ENCODE measurements at regions not wholly inside any gene's neighbourhood (a gene's known extent, or its start where the extent isn't known, plus 50 kb on each side); places are given as distances from the start of the nearest gene placed in this dataset.
"Not testable (repeated sequence)": the region's sequence is repeated elsewhere in the genome, so short reads cannot be mapped to it uniquely, and the experiment has no call there.

DNA sequence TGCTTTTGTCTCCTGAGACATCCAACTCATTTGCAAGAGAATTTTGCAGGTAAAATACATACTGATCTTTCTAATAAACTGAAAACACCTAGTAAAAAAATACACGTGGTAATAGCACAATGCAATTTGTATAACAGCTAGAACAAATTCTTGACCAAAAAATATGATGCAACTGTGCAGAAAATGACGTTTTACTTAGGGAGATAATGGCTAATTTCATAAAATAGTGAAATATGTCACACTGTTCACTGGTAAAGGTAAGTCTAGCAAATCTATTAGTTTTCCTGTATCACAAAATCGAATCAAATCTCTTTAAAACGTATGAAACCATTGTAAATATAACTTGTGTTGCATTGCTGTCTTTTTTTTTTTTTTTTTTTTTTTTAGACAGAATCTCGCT is 130.0 kb downstream of the VPREB1 start:
- no peak for TF ChIP-seq CTCF (IDR thresholded peaks at IDR 0.05; ENCODE audit: low read depth, low read length)
- H3K4me3 ChIP-seq (ENCODE audit: low read depth, low read length) = no peak overlapping the region
- in situ Hi-C loops (cut with HindIII; ENCODE audit: low sequenced_read_pairs) = no loop called here
- DNase-seq (ENCODE audit: low read depth, low spot score) = no peak

GRCh38 chr22:22375576-22376351 is 131.2 kb downstream of the VPREB1 start:
- in situ Hi-C loops (cut with HindIII; ENCODE audit: low sequenced_read_pairs) = no loop called here
- TF ChIP-seq CTCF (IDR thresholded peaks at IDR 0.05; ENCODE audit: low read depth, low read length) = no peak

GRCh38 chr22:22376352-22376706 is 131.7 kb downstream of the VPREB1 start:
- TF ChIP-seq CTCF (IDR thresholded peaks at IDR 0.05; ENCODE audit: low read depth, low read length) = no peak

More at GRCh38 chr22:22375576-22376351, 131.2 kb downstream of the VPREB1 start:
- no peak for DNase-seq (ENCODE audit: low read depth, low spot score)
- no peak overlapping the region for H3K4me3 ChIP-seq (ENCODE audit: low read depth, low read length)

GRCh38 chr22:22376884-22377283 is 131.7 kb downstream of the ZNF280B start:
- DNase-seq (ENCODE audit: low read depth, low spot score); H3K4me3 ChIP-seq (ENCODE audit: low read depth, low read length); in situ Hi-C loops (cut with HindIII; ENCODE audit: low sequenced_read_pairs): not testable (repeated sequence)

More at GRCh38 chr22:22376352-22376706, 131.7 kb downstream of the VPREB1 start:
- no peak overlapping the region for H3K4me3 ChIP-seq (ENCODE audit: low read depth, low read length)
- no peak for DNase-seq (ENCODE audit: low read depth, low spot score)
- in situ Hi-C loops (cut with HindIII; ENCODE audit: low sequenced_read_pairs) = no loop called here

DNA sequence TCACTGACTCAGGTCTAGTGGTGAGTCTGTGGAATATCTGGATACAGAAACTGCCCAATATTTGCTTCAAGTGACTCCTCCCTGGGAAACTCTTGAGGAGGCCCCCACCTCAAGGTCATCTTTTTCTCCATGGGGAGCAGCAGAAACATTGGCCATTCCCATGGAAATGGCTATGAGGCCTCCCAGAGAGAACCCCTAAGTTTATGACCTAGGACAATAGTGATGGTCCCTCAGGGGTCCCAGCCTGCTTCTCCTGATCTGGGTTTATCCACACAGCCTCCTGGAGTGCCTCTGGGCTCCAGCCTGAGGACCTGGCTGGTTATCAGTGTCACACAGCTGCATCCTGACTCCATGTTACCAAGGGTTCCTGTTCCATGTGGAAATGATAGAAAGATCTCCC is 131.2 kb downstream of the ZNF280B start:
- H3K4me3 ChIP-seq (ENCODE audit: low read depth, low read length) = no peak overlapping the region
- TF ChIP-seq CTCF (IDR thresholded peaks at IDR 0.05; ENCODE audit: low read depth, low read length) = no peak
- in situ Hi-C loops (cut with HindIII; ENCODE audit: low sequenced_read_pairs) = no loop called here
- DNase-seq (ENCODE audit: low read depth, low spot score) = no peak

DNA sequence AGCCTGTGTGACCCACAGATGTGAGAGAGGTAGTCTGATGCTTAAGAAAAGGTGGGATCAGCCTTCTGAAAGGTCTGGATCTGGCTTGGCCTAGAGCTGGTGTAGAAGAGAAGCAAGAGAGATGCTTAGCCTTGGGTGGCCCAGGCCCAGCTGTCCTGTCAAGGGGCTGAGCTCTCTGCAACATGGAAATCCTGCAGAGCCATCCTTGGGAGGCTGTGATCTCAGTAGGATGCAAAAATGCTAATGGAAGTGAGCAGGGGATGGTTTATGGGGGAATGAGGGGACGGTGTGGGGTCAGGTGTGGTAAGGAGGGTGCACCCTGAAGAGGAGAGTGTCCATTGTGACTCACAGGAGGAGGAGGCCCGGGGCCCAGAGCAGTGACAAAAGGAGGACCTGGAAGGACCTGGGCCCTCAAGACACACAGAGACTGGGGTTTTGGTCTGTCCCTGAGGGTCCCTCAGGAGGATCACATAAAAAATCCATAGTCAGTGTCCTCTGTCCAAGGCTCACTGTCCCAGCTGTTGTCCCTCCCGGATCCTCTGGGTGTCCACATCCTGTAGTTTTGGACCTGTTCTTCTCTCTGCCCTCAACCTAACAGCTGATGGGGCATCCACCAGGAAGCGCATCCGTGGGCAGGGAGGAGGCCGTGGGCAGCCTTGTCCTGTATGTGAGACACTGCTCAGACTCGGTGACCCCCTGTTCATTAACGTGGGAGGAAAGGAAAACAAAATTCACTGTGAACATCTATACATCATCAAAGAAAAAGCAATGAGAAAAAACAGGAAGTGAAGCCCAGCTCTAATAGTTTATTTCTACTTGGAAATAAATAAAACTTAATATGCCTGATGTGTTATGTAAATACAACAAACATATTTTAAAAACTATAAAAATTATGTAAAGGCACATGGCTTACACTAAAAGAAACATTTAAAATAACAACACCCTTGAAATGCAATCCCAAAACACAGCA is 129.8 kb downstream of the ZNF280B start:
- no peak for DNase-seq (ENCODE audit: low read depth, low spot score)
- no peak for TF ChIP-seq CTCF (IDR thresholded peaks at IDR 0.05; ENCODE audit: low read depth, low read length)
- no peak overlapping the region for H3K4me3 ChIP-seq (ENCODE audit: low read depth, low read length)
- in situ Hi-C loops (cut with HindIII; ENCODE audit: low sequenced_read_pairs) = no loop called here
